ENCODE measurements at regions not wholly inside any gene's neighbourhood (a gene's known extent, or its start where the extent isn't known, plus 50 kb on each side); places are given as distances from the start of the nearest gene placed in this dataset.

DNA sequence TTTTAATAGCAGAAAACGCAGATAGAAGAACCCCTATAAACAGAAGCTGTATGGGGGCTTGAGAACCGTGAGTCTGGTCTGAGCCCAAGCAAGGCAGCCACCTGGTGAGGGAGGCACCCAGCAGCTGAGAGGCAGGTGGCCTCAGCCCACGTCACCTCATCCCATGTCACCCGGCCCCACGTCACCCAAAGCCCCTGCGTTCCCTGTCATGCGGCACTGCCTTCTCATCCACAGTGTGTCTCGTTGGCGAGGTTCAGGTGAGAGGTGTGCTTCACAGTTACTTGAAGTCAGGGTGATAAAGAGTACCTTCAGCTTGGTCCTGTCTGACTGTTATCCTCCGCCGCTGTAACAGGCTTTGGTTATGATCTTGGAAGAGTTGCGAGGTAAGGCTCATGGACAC lies 80.6 kb upstream of the IRX4 start:
- H3K4me1 ChIP-seq (ENCODE audit: control insufficient read depth in 2 of 2, insufficient read depth in 2 of 2, low read length in 2 of 2): no peaks in the 10 kb centered on the region
- H3K9ac ChIP-seq (ENCODE audit: low read depth in 1 of 2, low read length in 2 of 2): no peak overlapping the region
- no peaks in the 10 kb centered on the region for H3K9me3 ChIP-seq (ENCODE audit: control insufficient read depth in 2 of 2, low read length in 2 of 2)
- H3K27ac ChIP-seq (ENCODE audit: low read depth in 2 of 2, low read length in 2 of 2): no peak overlapping the region
- H3K4me3 ChIP-seq (ENCODE audit: low read length in 2 of 2): no peak overlapping the region
- H3K36me3 ChIP-seq (ENCODE audit: control insufficient read depth in 2 of 2, insufficient read depth in 2 of 2, low read length in 2 of 2): no peaks in the 10 kb centered on the region
- H3K27me3 ChIP-seq (ENCODE audit: control insufficient read depth in 2 of 2, insufficient read depth in 2 of 2, low read length in 2 of 2): no peaks in the 10 kb centered on the region

DNA sequence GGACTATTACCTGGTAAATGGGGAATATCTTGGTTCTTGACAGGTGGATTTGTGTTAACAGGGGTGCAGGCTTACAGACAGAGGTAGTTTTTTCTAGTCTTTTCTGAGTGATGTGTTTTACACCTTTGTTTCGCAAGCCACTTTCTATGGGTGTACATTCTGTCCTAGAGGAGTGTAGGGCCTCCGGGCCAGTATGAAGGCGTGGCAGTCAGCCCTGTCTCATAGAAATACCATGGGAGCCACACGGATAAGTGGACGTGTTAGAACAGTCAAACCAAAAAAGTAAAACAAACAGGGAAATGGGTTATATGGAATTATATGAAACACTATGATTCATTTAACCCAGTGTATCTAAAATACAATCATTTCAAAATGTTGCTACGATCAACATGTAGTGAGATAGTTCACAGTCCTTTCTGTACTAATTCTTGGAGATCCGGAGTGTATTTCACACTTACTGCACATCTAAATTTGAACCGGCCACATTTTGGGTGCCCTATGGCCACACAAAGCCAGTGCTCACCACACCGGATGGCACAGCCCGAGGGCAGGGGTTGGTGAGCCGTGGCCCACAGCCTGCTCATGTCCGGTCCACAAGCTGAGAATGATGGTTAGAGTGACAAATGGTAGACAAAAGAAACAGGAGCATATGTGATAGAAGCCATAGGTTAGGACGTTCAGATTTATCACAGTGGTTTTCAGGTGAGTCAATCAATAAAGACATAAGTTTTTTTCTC lies 80.1 kb upstream of the IRX4 start:
- Histone ChIP-seq H3K27me3 (ENCODE audit: control insufficient read depth in 2 of 2, insufficient read depth in 2 of 2, low read length in 2 of 2) (no peaks in the 10 kb centered on the region), H3K4me1 (ENCODE audit: control insufficient read depth in 2 of 2, insufficient read depth in 2 of 2, low read length in 2 of 2) (no peaks in the 10 kb centered on the region), H3K4me3 (ENCODE audit: low read length in 2 of 2) (no peak overlapping the region), H3K9me3 (ENCODE audit: control insufficient read depth in 2 of 2, low read length in 2 of 2) (no peaks in the 10 kb centered on the region), H3K36me3 (ENCODE audit: control insufficient read depth in 2 of 2, insufficient read depth in 2 of 2, low read length in 2 of 2) (no peaks in the 10 kb centered on the region), H3K27ac (ENCODE audit: low read depth in 2 of 2, low read length in 2 of 2) (no peak overlapping the region), H3K9ac (ENCODE audit: low read depth in 1 of 2, low read length in 2 of 2) (no peak overlapping the region)

DNA sequence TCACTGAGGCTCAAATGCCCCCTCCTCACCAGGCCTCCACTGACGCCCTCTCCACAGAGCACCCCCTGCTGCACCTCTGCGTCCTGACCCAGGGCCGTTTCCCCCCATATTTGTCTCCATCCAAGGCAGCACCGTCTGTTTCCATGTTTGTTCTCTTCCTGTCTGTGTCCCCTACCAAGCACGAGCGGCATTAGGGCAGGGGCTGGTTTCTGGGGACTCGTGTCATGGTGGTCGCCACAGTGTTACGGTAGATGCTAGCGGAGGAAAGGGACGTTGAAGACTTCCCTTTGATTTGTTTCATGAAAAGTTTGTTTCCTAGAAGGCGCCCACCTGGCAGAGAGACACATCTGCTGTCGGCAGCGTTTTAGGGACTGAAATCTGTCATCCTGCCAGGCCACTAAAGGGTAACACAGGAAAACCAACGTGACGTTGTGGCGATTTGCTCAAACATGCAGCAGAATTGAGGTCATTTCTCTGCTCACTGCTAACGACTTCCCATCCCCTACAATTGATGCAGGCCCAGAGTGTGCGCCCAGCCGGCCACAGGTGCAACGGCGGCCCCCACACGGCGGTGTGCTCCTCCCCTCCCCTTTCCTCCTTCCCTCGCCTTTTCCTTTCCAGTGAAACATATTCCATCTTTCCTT lies 79.3 kb upstream of the IRX4 start:
- Histone ChIP-seq H3K27me3 (ENCODE audit: control insufficient read depth in 2 of 2, insufficient read depth in 2 of 2, low read length in 2 of 2) (no peaks in the 10 kb centered on the region), H3K36me3 (ENCODE audit: control insufficient read depth in 2 of 2, insufficient read depth in 2 of 2, low read length in 2 of 2) (no peaks in the 10 kb centered on the region), H3K9me3 (ENCODE audit: control insufficient read depth in 2 of 2, low read length in 2 of 2) (no peaks in the 10 kb centered on the region), H3K4me1 (ENCODE audit: control insufficient read depth in 2 of 2, insufficient read depth in 2 of 2, low read length in 2 of 2) (no peaks in the 10 kb centered on the region), H3K27ac (ENCODE audit: low read depth in 2 of 2, low read length in 2 of 2) (no peak overlapping the region), H3K4me3 (ENCODE audit: low read length in 2 of 2) (no peak overlapping the region), H3K9ac (ENCODE audit: low read depth in 1 of 2, low read length in 2 of 2) (no peak overlapping the region)

DNA sequence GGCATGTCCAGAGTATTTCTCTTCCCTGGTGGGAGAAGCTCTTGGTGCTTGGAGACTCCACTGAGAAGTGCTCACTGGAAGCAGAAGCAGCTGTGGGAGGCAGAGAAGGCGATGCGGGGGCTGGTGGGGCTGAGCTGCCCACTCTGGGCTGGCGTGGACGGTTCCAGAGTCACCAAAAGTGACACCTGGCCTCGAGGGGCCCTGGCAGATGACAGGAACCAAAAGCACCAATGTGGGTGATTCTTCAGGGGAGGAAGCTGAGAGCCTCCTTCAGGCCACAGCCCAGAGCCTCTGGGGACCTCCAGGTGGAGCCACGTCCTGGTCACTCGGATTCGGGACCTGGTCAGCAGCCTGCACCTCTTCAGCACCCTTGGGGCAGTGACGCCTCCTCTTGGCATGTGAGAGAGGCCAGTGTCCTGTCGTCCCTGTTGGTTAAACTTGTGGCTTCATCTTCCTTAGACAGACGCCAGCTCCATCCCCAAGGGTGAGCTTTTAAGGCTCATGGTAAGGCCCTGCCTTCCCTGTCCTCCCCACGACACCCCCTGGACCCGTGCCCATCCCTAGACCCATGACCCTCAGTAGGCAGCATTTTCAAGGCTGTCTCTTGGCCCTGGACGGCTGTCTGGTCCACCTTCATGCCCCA lies 78.7 kb upstream of the IRX4 start:
- no peaks in the 10 kb centered on the region for H3K4me1 ChIP-seq (ENCODE audit: control insufficient read depth in 2 of 2, insufficient read depth in 2 of 2, low read length in 2 of 2)
- no peak overlapping the region for H3K4me3 ChIP-seq (ENCODE audit: low read length in 2 of 2)
- no peak overlapping the region for H3K27ac ChIP-seq (ENCODE audit: low read depth in 2 of 2, low read length in 2 of 2)
- no peak overlapping the region for H3K9ac ChIP-seq (ENCODE audit: low read depth in 1 of 2, low read length in 2 of 2)
- no peaks in the 10 kb centered on the region for H3K27me3 ChIP-seq (ENCODE audit: control insufficient read depth in 2 of 2, insufficient read depth in 2 of 2, low read length in 2 of 2)
- no peaks in the 10 kb centered on the region for H3K36me3 ChIP-seq (ENCODE audit: control insufficient read depth in 2 of 2, insufficient read depth in 2 of 2, low read length in 2 of 2)
- H3K9me3 ChIP-seq (ENCODE audit: control insufficient read depth in 2 of 2, low read length in 2 of 2): no peaks in the 10 kb centered on the region

DNA sequence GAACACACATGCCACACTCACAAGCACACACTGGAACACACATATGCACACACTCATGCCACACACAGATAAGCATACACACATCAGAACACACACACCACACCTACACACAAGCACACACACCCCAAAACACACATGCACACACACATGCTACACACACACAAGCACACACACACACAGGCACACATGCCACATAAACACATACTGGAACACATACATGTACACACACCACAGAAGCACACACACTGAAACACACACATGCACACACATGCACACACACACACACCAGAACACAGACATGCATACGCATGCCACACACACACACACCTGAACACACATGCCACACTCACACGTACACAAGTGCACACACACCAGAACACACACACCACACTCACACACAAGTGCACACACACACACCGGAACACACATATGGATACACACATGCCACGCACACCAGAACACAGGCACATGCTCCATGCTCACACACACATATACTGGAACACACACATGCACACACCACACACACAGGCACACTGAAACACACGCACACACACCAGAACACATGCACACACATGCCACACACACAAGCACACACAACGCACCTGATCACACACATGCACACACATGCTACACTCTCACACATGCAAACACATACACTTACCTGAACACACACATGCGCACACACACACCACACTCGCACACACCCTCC lies 78.0 kb upstream of the IRX4 start:
- H3K9me3 ChIP-seq (ENCODE audit: control insufficient read depth in 2 of 2, low read length in 2 of 2): no peaks in the 10 kb centered on the region
- no peaks in the 10 kb centered on the region for H3K4me1 ChIP-seq (ENCODE audit: control insufficient read depth in 2 of 2, insufficient read depth in 2 of 2, low read length in 2 of 2)
- no peak overlapping the region for H3K9ac ChIP-seq (ENCODE audit: low read depth in 1 of 2, low read length in 2 of 2)
- H3K27me3 ChIP-seq (ENCODE audit: control insufficient read depth in 2 of 2, insufficient read depth in 2 of 2, low read length in 2 of 2): no peaks in the 10 kb centered on the region
- H3K36me3 ChIP-seq (ENCODE audit: control insufficient read depth in 2 of 2, insufficient read depth in 2 of 2, low read length in 2 of 2): no peaks in the 10 kb centered on the region
- H3K27ac ChIP-seq (ENCODE audit: low read depth in 2 of 2, low read length in 2 of 2): no peak overlapping the region
- H3K4me3 ChIP-seq (ENCODE audit: low read length in 2 of 2): no peak overlapping the region

DNA sequence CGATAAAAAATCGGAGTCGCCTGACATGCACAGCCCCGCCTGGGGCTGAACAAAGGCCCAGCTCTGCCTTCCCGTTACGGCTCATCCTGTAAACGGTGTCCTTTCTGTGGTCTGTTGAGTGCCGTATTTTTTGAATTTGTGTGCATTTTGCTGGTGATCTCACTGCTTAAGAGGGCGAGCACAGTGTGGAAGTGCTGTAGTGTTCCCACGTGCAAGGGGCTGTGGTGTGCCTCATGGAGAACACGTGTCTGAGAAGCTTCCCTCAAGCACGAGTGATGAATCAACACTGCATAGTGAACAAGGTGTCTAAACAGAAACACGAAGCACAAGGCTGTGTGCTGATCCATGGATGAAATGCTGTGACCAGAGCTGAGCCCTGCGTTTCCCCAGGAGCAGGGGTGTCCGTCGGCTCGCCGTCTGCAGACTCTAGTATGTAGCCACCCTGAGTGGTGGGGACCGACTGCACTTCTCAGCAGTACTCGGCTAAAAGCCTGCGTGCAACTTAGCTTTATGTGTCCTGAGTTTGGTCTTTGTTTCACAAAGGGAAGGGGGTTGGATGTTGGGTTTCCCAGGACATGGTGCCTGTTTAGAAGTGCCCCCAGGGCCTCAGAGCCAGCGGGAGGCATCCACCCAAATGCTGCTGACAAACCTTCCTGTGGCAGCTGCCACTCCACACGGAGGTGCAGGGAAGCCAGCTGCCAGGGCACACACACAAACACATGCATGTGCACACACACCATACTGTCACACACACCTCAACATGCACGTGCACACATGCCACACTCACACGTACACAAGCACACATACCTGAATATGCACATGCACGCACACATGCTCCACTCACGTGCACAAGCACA lies 77.2 kb upstream of the IRX4 start:
- Histone ChIP-seq H3K27me3 (ENCODE audit: control insufficient read depth in 2 of 2, insufficient read depth in 2 of 2, low read length in 2 of 2) (no peaks in the 10 kb centered on the region), H3K9me3 (ENCODE audit: control insufficient read depth in 2 of 2, low read length in 2 of 2) (no peaks in the 10 kb centered on the region), H3K4me3 (ENCODE audit: low read length in 2 of 2) (no peak overlapping the region), H3K9ac (ENCODE audit: low read depth in 1 of 2, low read length in 2 of 2) (no peak overlapping the region), H3K4me1 (ENCODE audit: control insufficient read depth in 2 of 2, insufficient read depth in 2 of 2, low read length in 2 of 2) (no peaks in the 10 kb centered on the region), H3K27ac (ENCODE audit: low read depth in 2 of 2, low read length in 2 of 2) (no peak overlapping the region), H3K36me3 (ENCODE audit: control insufficient read depth in 2 of 2, insufficient read depth in 2 of 2, low read length in 2 of 2) (no peaks in the 10 kb centered on the region)

DNA sequence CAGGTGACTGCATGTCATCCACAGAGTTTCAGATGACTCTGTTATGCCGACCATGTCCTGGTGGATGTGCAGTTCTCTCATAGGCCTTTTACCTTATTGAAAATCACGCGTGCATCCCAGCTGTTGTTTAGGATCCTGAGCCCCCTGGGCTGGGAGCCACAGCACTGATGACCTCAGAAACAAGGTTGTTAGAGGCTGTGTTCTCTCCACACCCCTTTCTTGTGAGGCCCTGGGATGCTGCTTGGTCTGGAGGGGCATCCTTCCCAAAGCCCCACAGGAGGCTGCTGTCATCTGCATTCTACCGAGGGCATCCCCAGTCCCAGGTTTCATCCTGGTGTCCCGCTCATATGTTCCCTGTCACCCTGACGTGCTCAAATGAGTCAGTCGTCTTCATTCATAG lies 76.5 kb upstream of the IRX4 start:
- no peaks in the 10 kb centered on the region for H3K4me1 ChIP-seq (ENCODE audit: control insufficient read depth in 2 of 2, insufficient read depth in 2 of 2, low read length in 2 of 2)
- no peaks in the 10 kb centered on the region for H3K36me3 ChIP-seq (ENCODE audit: control insufficient read depth in 2 of 2, insufficient read depth in 2 of 2, low read length in 2 of 2)
- no peaks in the 10 kb centered on the region for H3K27me3 ChIP-seq (ENCODE audit: control insufficient read depth in 2 of 2, insufficient read depth in 2 of 2, low read length in 2 of 2)
- H3K4me3 ChIP-seq (ENCODE audit: low read length in 2 of 2): no peak overlapping the region
- H3K9me3 ChIP-seq (ENCODE audit: control insufficient read depth in 2 of 2, low read length in 2 of 2): no peaks in the 10 kb centered on the region
- no peak overlapping the region for H3K27ac ChIP-seq (ENCODE audit: low read depth in 2 of 2, low read length in 2 of 2)
- H3K9ac ChIP-seq (ENCODE audit: low read depth in 1 of 2, low read length in 2 of 2): no peak overlapping the region

DNA sequence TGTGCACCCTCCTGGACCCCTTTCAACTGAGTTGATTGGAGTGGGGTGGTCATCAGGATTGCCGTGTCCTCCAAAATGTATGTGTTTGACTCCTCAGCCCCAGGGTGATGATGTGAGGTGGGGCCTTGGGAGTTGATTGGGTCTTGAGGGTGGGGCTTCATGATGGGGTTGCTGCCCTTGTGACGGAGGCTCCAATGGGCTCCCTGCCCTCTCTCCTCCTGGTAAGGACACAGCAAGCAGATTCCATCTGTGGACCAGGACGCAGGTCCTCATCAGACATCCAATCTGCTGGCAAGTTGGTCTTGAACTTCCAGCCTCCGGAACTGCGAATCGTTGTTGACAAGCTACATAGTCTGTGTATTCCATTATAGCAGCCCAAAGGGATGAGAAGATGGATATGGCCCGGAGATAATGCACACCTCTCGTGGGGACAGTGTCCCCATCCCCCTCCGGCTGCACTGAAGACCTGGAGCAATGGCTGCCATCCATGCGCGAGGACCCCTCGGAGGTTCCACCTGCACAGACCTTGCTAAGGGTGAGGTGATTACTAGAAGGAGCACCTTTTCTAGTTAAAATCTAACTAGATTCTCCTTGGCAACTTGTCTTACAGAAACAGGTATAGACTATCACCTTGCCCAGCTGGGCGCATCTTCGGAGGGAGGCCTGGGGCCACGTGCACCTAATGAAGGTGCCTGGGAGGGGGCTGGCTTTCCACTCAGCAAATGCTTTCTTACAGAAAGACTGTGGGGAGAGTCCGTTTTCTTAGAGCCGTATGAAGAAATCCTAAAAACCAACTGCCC lies 75.7 kb upstream of the IRX4 start:
- Histone ChIP-seq H3K27ac (ENCODE audit: low read depth in 2 of 2, low read length in 2 of 2) (no peak overlapping the region), H3K4me1 (ENCODE audit: control insufficient read depth in 2 of 2, insufficient read depth in 2 of 2, low read length in 2 of 2) (no peaks in the 10 kb centered on the region), H3K9ac (ENCODE audit: low read depth in 1 of 2, low read length in 2 of 2) (no peak overlapping the region), H3K27me3 (ENCODE audit: control insufficient read depth in 2 of 2, insufficient read depth in 2 of 2, low read length in 2 of 2) (no peaks in the 10 kb centered on the region), H3K4me3 (ENCODE audit: low read length in 2 of 2) (no peak overlapping the region), H3K9me3 (ENCODE audit: control insufficient read depth in 2 of 2, low read length in 2 of 2) (no peaks in the 10 kb centered on the region), H3K36me3 (ENCODE audit: control insufficient read depth in 2 of 2, insufficient read depth in 2 of 2, low read length in 2 of 2) (no peaks in the 10 kb centered on the region)

DNA sequence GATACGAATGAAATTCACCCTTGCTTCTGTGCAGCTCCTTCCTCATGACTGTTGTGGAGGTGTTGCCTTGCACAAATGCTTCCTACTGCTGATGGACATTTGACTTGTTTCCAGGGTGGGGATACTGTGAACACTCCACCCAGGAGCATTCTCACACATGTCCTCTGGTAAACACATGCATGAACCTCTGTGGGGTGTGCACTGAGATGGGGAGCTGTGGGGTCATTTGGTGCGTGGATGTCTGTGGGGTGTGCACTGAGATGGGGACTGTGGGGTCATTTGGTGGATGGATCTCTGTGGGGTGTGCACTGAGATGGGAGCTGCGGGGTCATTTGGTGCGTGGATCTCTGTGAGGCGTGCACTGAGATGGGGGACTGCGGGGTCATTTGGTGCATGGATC lies 72.9 kb upstream of the IRX4 start:
- Histone ChIP-seq H3K27me3 (ENCODE audit: control insufficient read depth in 2 of 2, insufficient read depth in 2 of 2, low read length in 2 of 2) (peaks cover 0 to 4% of the 10 kb centered on the region in 2 donors), H3K4me1 (ENCODE audit: control insufficient read depth in 2 of 2, insufficient read depth in 2 of 2, low read length in 2 of 2) (no peaks in the 10 kb centered on the region), H3K36me3 (ENCODE audit: control insufficient read depth in 2 of 2, insufficient read depth in 2 of 2, low read length in 2 of 2) (no peaks in the 10 kb centered on the region), H3K27ac (ENCODE audit: low read depth in 2 of 2, low read length in 2 of 2) (no peak overlapping the region), H3K4me3 (ENCODE audit: low read length in 2 of 2) (no peak overlapping the region), H3K9me3 (ENCODE audit: control insufficient read depth in 2 of 2, low read length in 2 of 2) (no peaks in the 10 kb centered on the region), H3K9ac (ENCODE audit: low read depth in 1 of 2, low read length in 2 of 2) (no peak overlapping the region)

Data from mucosa of rectum (tissue), 2 donors.